HG03025 (cell line): ENCODE measurements at regions not wholly inside any gene's neighbourhood (a gene's known extent, or its start where the extent isn't known, plus 50 kb on each side); places are given as distances from the start of the nearest gene placed in this dataset.
"Not testable (repeated sequence)": the region's sequence is repeated elsewhere in the genome, so short reads cannot be mapped to it uniquely, and the experiment has no call there.

Experiments
- ATAC-seq: cut with Tn5 transposase; IDR thresholded peaks from one replicate; pipeline ENCODE4 v1.9.1; 2021; ENCODE audit warnings: mild to moderate bottlenecking, moderate library complexity; ENCODE audit not compliant: unreplicated experiment, low FRiP score

DNA sequence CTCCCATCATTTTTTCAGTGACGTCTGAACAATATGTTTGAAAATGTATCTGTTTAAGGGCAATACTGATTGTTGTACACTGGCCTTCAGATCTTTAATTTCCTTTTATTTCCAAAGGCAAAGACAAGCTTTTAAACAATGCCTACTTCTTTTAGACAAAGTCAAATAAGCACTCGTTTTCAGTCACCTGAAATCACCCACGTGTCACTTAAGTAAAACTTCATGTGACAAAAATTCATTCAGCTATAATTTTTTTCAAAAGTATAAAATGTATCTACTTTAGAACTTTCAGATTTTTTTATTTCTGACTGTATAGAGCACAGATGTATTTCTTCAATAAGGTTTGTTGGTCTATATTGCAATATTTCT lies 113.5 kb upstream of the BEND6 start:
- no peak for ATAC-seq

DNA sequence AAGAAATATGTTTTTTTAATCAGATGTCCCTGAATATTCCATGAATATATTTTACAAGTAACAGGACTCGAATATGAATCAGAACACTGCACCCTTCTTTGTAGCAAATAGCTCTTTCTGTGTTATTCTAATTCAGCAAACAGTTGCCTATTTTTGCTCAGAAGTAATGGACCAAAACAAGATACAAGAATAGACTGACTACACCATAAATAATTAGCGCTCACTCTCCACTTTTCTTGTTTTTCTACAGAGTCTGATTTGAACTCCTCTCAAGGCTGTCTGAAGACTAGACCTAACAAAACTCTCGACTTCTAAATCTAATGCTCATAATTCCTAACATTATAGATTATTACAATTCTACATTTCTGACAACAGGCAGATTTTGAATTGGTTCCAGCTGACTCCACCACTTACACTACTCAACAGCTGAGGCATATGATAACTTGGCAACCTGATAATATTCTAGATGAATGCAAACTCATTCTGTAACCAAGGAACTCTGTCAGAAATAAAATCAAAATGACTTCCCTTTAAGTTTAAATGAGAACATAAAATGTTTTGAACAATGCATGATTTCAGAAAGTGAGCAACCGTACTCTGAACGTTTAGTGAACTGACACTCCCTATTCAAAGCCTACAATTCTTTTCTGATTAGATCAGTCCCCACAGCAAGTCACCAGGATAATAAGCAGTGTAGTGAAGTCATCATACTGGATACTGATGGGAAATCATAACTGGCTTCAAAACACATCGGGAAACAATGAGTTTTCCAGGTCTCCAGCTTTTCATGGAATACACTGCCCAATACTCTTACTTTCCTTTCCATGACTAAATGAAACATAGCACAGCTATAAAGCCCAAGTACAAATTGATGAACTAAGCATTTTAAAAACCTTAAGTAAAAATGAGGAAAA lies 114.2 kb upstream of the BEND6 start:
- no peak for ATAC-seq

DNA sequence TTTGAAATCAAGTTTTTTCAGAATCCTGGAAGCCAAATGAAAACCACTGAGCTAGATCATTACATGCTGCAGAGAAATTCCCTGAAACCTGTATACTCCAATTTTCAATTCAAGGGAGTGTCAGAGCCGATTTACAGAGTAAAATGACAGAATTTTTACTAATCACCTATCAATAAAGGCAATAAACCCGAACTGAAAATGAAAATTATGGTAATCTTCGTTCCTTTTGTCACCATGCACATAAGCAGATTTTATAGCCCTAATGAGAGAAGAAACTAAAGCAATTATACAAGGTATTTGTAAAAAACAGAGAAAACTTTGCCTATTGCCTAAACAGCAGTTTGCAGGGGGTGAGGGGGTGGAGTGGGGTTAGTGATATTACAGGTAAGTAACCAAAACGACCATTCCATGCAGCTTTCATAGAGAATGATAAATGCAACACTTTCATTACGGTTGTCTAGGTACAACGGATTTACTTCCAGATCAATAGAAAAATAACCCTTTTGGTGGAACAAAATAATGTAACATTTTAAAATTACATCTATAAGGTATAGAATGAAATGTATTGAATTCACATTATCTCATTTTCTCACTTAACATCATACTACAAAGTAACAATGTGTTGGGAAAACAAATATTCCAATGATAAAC lies 115.2 kb upstream of the BEND6 start:
- ATAC-seq = no peak

- no peak for ATAC-seq
These were observed 115.9 kb upstream of the BEND6 start for GRCh38 chr6:56838965-56839364.

GRCh38 chr6:56838016-56838555 lies 116.8 kb upstream of the BEND6 start:
- no peak for ATAC-seq

DNA sequence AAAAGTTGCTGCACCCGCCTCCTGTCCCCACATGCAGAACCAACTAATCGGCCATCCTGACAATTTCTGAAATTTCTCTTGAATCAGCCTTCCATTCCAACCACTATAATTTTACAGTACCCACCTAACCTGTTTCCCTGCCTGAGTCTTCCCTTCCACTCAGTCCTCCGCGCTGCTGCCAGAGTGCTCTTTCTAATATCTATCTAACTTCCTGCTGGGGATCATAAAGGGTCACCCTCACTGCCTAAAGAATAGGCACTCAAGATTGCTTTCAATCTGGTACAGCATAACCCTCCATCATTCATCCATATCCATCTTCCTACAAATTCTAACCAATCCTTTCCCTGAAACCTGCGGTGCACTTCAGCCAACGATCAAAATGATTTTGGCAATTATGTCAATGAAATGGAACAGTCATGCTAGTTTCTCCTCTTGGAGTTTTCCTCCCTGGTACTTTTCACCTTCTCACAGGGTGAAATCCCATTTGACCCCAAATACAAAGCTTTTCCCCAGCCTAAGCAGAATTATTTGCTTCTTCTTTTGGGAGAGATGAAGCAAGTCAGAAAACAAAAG lies 117.5 kb upstream of the BEND6 start:
- no peak for ATAC-seq

DNA sequence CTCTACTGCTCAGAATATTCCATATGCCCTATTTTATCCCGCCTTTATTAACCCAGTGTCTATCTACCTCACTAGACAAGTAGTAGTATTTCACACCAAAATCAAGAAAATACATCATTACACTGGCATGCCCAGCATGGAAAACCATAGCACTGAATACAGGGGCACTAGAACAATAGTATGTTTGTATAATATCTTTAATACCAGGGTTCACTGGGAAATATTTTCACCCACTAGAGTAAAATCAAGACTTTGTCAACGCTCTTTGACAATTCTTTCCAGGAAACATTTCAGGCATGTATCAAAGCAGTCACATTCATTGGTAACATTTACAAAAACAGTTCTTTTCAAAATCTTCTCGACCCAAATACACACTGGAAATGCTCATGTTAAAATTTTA lies 119.3 kb upstream of the BEND6 start:
- ATAC-seq = no peak

DNA sequence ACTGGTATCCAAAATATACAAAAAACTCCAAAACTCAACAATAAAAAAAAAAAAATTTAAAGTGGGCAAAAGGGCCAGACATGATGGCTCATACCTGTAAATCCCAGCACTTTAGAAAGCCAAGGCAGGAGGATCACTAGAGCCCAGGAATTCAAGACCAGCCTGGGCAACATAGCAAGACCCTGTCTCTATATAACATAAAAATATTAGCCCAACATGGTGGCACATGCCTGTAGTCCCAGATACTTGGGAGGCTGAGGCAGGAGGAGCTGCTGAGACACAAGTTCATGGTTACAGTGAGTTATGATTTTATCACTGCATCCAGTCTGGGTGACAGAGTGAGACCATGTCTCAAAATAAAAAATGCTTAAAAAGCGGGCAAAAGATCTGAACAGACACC lies 121.0 kb upstream of the BEND6 start:
- no peak for ATAC-seq

DNA sequence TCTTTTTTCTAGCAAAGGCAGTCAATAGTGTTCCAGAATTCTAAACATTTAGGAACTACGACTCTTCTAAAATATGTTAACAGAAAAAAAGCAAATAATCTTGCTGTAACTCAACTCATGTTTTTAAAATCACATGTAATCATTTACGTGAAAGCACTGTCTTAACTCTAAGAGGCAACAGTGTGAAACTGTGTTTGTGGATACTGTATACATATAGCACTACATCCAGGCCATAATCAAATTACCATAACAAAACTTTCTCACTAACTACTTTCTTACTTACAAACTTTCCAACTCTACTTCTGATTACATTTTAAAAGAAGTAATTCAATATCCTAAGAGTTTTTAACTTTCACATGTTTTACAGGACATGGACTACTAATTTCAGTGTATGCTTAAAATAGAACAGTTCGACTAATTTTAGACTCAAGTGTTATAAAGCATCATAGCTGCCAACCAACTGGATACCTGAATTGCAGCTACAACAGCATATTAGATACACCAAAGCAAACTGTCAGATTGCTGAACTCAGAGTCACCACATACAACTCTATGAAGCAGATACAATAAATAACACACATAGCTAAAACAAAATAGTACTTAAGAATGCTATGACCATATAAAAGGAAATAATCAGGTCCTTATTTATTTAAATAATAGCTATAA lies 121.6 kb upstream of the BEND6 start:
- no peak for ATAC-seq

DNA sequence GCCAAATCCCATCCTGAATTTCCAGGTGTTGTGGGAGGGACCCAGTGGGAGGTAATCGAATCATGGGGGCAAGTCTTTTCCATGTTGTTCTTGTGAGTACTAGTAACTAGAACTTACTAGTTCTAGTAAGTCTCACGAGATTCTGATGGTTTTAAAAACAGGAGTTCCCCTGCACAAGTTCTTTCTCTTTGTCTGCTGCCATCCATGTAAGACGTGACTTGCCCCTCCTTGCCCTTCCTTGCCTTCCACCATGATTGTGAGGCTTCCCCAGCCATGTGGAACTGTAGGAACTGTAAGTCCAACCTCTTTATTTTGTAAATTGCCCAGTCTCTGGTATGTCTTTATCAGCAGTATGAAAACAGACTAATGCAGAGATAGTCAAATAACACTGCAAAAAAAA lies 122.7 kb upstream of the BEND6 start:
- ATAC-seq = no peak

- no peak for ATAC-seq
These were observed 123.6 kb upstream of the BEND6 start for GRCh38 chr6:56831334-56831733.

DNA sequence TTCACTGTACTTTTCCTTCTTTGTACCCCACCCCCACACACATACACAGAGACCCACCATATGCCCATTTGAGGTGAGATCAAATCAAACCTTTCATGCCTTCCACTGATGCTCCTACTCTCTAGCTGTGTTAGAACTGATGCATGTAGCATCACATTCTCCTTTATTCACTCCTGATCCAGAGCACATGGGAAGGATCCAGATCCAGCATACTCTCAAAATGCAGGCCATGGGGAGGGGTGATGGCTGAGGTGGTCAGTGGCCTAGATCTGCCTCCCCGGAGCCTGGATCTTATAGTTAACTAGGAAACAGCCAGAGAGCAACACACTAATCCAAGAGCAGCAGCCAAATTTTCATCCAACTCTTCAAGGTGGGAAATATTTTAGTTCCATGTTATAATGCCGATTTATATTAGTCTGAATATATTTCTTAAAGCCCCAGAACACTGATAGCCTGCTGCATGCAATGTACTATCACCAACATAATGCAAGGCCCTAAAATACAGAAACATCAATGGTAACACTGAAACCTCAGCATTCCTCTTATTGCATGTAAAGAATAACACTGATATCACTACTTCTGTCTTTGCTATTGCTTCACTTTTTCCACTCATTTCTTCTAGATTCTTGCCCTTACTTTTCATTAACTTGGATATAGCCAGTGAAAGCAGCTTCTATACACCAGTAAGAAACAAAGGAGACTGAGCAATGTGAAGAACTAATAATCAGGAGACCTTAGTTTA lies 126.8 kb upstream of the BEND6 start:
- ATAC-seq = no peak

- not testable (repeated sequence) for ATAC-seq
These were observed 130.5 kb upstream of the BEND6 start for GRCh38 chr6:56824431-56824830.

DNA sequence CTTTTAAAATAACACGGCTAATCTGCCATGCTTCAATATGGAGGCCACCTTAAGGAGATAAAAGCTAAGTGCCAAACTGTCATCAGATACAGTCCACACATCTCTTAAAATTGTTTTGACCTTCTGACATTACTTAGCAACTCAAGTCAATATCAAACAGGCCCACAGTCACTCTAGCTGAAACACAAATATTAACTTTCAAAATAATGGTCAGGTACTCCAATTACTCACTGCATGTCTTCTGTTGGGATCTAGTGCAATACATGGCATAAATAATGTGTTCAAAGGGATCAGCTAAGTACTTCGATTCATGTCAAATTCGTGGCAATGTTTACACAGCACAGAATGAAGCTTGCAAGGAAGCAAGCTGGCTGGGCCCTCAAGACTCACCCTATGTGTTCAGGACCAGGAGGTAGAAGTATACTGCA lies 133.9 kb upstream of the BEND6 start:
- ATAC-seq = no peak

DNA sequence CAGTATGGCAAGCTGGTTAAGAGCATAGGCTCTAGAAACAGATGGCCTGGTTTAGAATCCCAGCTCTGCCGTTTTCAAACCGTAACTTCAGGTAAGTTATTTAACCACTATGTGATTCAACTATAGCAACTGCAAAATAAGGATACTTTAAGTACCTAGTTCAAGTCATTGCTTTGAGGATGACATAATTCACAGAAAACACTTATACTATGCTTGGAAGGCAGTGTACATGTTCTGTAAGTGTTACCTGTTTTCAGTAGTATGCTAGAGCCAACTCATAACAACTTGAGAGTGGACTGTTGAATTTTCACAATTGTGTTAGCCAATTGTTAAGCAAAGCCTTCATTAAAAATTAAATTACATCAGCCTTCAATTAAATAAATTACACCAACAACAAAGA lies 134.8 kb upstream of the BEND6 start:
- no peak for ATAC-seq

DNA sequence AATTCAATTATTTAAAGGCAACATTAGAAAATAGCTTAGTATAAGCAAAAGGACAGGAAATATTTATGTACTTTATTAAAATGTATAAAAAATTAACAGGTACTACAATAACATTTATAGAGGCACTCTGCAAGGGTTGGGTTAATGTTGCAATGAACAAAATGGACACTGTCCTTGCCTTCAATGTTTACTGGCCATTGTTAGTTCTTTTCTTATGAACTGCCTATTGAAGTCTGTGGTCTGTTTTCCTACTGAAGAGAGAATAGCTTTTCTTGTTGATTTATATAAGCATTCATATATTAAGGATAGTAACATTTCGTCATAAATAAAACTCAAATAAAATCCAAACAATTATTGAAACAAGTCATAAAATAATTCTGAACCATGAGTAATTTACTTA lies 135.3 kb upstream of the BEND6 start:
- ATAC-seq = no peak

GRCh38 chr6:56816370-56816769 lies 138.5 kb upstream of the BEND6 start:
- ATAC-seq = no peak

- ATAC-seq = no peak
These were observed 139.5 kb upstream of the BEND6 start for GRCh38 chr6:56815436-56815835.

GRCh38 chr6:56814802-56815201 lies 140.1 kb upstream of the BEND6 start:
- ATAC-seq = no peak

GRCh38 chr6:56814308-56814707 lies 140.6 kb upstream of the BEND6 start:
- no peak for ATAC-seq
